K562 (cell line): ENCODE measurements at regions not wholly inside any gene's neighbourhood (a gene's known extent, or its start where the extent isn't known, plus 50 kb on each side); places are given as distances from the start of the nearest gene placed in this dataset.

Source experiments
- ATAC-seq: fragments of 200-7000 bp; cut with Tn5 transposase; 3 replicates; pipeline ENCODE4 v1.9.1; 2020; ENCODE audit warnings: moderate library complexity
- BruUV-seq: library from RNA; stranded (reverse); fragments of 400-500 nt; replicated peaks from 2 replicates; lab custom pipeline; 2021; lab: Mats Ljungman, UMichigan
- CTCF ChIA-PET: fragments of 300-600 bp; formaldehyde crosslinking; extraction: SDS; loops from one replicate; lab custom pipeline; 2021; ENCODE audit warnings: low intra/inter-chr PET ratio; lab: Yijun Ruan, JAX
- POLR2A ChIA-PET: fragments of 300-600, 350-650 bp; sonication (Branson Sonifier 250); formaldehyde crosslinking; extraction: SDS; loops from one replicate; lab custom pipeline; 2021; ENCODE audit warnings: antibody characterized with exemption, inconsistent platforms; lab: Yijun Ruan, JAX
- DNase-seq, 4 experiments: peaks; one replicate each; pipeline versions ENCODE4 v3.0.0 to v3.0.0-alpha.2; 2011 to 2018; ENCODE audit warnings: low spot score in 3 of 4, mixed read lengths in 3 of 4; ENCODE audit errors: extremely low read depth in 1 of 4
- FAIRE-seq: peaks from 2 replicates; lab custom pipeline; 2011; peaks lifted over from hg19 to GRCh38; lab: Jason Lieb, UNC
- H2AFZ ChIP-seq: 2 replicates; pipeline ENCODE4 v1.6.0; 2011; ENCODE audit warnings: low read depth, low read length, control low read depth, inconsistent platforms
- H3K27ac ChIP-seq: fragments of 200-600 bp; 3 replicates; pipeline ENCODE4 v1.8.0; 2011; ENCODE audit warnings: low read depth, mild to moderate bottlenecking, control low read depth, inconsistent platforms, low read length, moderate library complexity, mixed read lengths; ENCODE audit errors: extremely low read depth
- H3K27me3 ChIP-seq, 2 experiments: fragments of 300-600 bp in 1 of 2; 2 replicates in 1 of 2; 3 replicates in 1 of 2; pipeline versions ENCODE4 v1.6.0 to v1.8.0; 2011; ENCODE audit warnings: inconsistent platforms in 2 of 2, low read length in 2 of 2, mild to moderate bottlenecking in 1 of 2, mixed read lengths in 1 of 2, moderate library complexity in 1 of 2; ENCODE audit not compliant: control insufficient read depth in 2 of 2, insufficient read depth in 2 of 2
- H3K36me3 ChIP-seq: fragments of 300-600 bp; 3 replicates; pipeline ENCODE4 v1.8.0; 2011; ENCODE audit warnings: mild to moderate bottlenecking, low read length, inconsistent platforms; ENCODE audit not compliant: control insufficient read depth, insufficient read depth
- H3K4me1 ChIP-seq, 2 experiments: fragments of 200-600 bp in 1 of 2; replicated peaks in 1 of 2; 2 replicates in 1 of 2; 3 replicates in 1 of 2; pipeline versions ENCODE4 v1.5.1 to v1.8.0; 2011; ENCODE audit warnings: inconsistent platforms in 2 of 2, low read length in 2 of 2, mild to moderate bottlenecking in 1 of 2, mixed read lengths in 1 of 2, moderate library complexity in 1 of 2; ENCODE audit not compliant: control insufficient read depth in 2 of 2, insufficient read depth in 2 of 2
- H3K4me2 ChIP-seq: 2 replicates; pipeline ENCODE4 v1.6.1; 2011; ENCODE audit warnings: low read length, control low read depth, inconsistent platforms, mixed read lengths; ENCODE audit not compliant: insufficient read depth
- H3K4me3 ChIP-seq: fragments of 200-600 bp; sonication (generic), shearing (Covaris generic); 2 replicates; pipeline ENCODE4 v1.5.1; 2016; ENCODE audit warnings: control low read depth, inconsistent platforms
- H3K79me2 ChIP-seq: fragments of 200-600 bp; 3 replicates; pipeline ENCODE4 v1.8.0; 2011; ENCODE audit warnings: low read length, inconsistent platforms; ENCODE audit not compliant: control insufficient read depth, insufficient read depth
- H3K9ac ChIP-seq, 2 experiments: 2 replicates each; pipeline versions ENCODE4 v1.6.0 to v1.6.1; 2011; ENCODE audit warnings: low read depth in 2 of 2, low read length in 2 of 2, control low read depth in 1 of 2, inconsistent platforms in 1 of 2, mild to moderate bottlenecking in 1 of 2, mixed read lengths in 1 of 2; ENCODE audit not compliant: insufficient read depth in 1 of 2
- H3K9me1 ChIP-seq: one replicate; pipeline ENCODE4 v1.6.0; 2011; ENCODE audit warnings: inconsistent platforms, mild to moderate bottlenecking, low read length, moderate library complexity; ENCODE audit not compliant: control insufficient read depth, insufficient read depth
- H3K9me3 ChIP-seq: replicated peaks from 2 replicates; pipeline ENCODE4 v1.5.1; 2011; ENCODE audit warnings: low read depth, low read length, inconsistent platforms; ENCODE audit not compliant: control insufficient read depth, insufficient read depth
- H4K20me1 ChIP-seq: replicated peaks from 2 replicates; pipeline ENCODE4 v1.6.1; 2011; ENCODE audit warnings: low read length, inconsistent platforms, mixed read lengths; ENCODE audit not compliant: control insufficient read depth, insufficient read depth
- AFF4 ChIP-seq: sonication (generic); formaldehyde crosslinking; IDR thresholded peaks from 2 replicates; pipeline ENCODE4 v1.8.0; 2023; ENCODE audit warnings: mild to moderate bottlenecking, missing genetic modification reagents
- ILK ChIP-seq: fragments of 450-650 bp; IDR thresholded peaks from 2 replicates; pipeline ENCODE4 v1.6.1; 2016; ENCODE audit warnings: missing genetic modification characterization, low read depth, mild to moderate bottlenecking, missing compliant biosample characterization, moderate library complexity, borderline replicate concordance
- WGBS: fragments of 100-300 bp; shearing (Covaris generic); methylation state at CpG from one replicate; pipeline ENCODE4 v1.1.6; 2016; ENCODE audit warnings: low coverage, mixed read lengths; ENCODE audit not compliant: insufficient coverage; ENCODE audit errors: missing lambda C conversion rate; 5-methylcytosine and 5-hydroxymethylcytosine counted together
- in situ Hi-C: fragments of 300-500 bp; cut with MboI; formaldehyde crosslinking; loops from 4 replicates; pipeline ENCODE4 v1.15.0; 2018; ENCODE audit warnings: inconsistent platforms, mixed read lengths
- intact Hi-C: fragments of 100-400 bp; cut with micrococcal nuclease; formaldehyde crosslinking; loops from 2 replicates; pipeline ENCODE4 v1.14.2; 2022
- TF ChIP-seq, protein P1 (sequence below), 2 experiments: fragments of 450-650 bp in 1 of 2; sonication (generic) in 1 of 2; formaldehyde crosslinking; conservative IDR thresholded peaks; 2 replicates each; pipeline versions ENCODE4 v1.4.0 to v1.8.1; 2020 to 2022; ENCODE audit warnings: mild to moderate bottlenecking in 1 of 2, missing genetic modification reagents in 1 of 2
- TF ChIP-seq, protein P2 (sequence below): fragments of 250-450 bp; sonication (Bioruptor Pico); IDR thresholded peaks from 2 replicates; pipeline ENCODE4 v1.8.0; 2022; ENCODE audit warnings: moderate library complexity, mild to moderate bottlenecking, inconsistent platforms

DNA sequence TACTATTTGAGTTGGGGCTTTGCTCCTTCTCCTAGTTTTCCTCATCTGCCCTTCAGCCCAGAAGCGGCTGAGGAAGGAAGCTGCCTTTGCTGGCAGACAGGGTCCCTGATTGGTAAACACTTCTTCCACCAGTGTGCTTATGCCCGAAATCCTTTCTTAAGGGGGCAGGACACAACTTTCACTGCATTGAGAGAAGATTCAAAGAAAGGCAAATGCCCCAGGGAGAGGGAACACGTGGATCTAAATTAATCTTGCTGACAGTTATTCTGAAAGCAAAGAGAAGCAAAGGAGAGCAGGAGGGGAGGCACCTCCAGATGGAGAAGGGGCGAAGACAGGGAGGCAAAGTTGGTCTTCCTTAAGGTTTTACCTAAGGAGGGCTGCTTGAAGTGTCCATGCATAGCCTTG lies 92.1 kb upstream of the EFEMP1 start:
- 6% methylated on average over 4 of the region's 4 CpGs for WGBS

More for the DNA sequence above, 92.1 kb upstream of the EFEMP1 start:
- ChIA-PET POLR2A (no interaction called here), CTCF (no interaction called here)
- H3K9me1 ChIP-seq: no peaks in the 10 kb centered on the region
- no peaks in the 10 kb centered on the region for H3K9me3 ChIP-seq
- H3K79me2 ChIP-seq: no peaks in the 10 kb centered on the region
- H3K4me3 ChIP-seq: no peak overlapping the region
- TF ChIP-seq, protein P1, sequence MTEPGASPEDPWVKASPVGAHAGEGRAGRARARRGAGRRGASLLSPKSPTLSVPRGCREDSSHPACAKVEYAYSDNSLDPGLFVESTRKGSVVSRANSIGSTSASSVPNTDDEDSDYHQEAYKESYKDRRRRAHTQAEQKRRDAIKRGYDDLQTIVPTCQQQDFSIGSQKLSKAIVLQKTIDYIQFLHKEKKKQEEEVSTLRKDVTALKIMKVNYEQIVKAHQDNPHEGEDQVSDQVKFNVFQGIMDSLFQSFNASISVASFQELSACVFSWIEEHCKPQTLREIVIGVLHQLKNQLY (CRISPR knock-in tag; conservative IDR thresholded peaks at IDR 0.05): no peak
- TF ChIP-seq ILK (tag): no peak
- no peak for TF ChIP-seq AFF4 (CRISPR knock-in tag)
- TF ChIP-seq, protein P2, sequence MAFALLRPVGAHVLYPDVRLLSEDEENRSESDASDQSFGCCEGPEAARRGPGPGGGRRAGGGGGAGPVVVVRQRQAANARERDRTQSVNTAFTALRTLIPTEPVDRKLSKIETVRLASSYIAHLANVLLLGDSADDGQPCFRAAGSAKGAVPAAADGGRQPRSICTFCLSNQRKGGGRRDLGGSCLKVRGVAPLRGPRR (CRISPR knock-in tag): no peak
- H3K27me3 ChIP-seq: no peaks in the 10 kb centered on the region; a peak in 1 of 5 replicates
- H3K4me2 ChIP-seq: no peak overlapping the region
- H3K4me1 ChIP-seq: no peaks in the 10 kb centered on the region
- no peak overlapping the region for H3K27ac ChIP-seq
- H3K9ac ChIP-seq: no peak overlapping the region
- no TSS peak for BruUV-seq
- FAIRE-seq (no peak), ATAC-seq (no peak), DNase-seq (no peak)
- no peaks in the 10 kb centered on the region for H3K36me3 ChIP-seq
- H4K20me1 ChIP-seq: no peaks in the 10 kb centered on the region
- in situ Hi-C loops (no loop called here), intact Hi-C loops (no loop called here)
- H2AFZ ChIP-seq: no peak overlapping the region
